H9 (cell line): ENCODE measurements at regions not wholly inside any gene's neighbourhood (a gene's known extent, or its start where the extent isn't known, plus 50 kb on each side); places are given as distances from the start of the nearest gene placed in this dataset.

Source experiments
- DNase-seq: peaks from one replicate; pipeline ENCODE4 v3.0.0-alpha.2; 2017
- H2AFZ ChIP-seq: one replicate; pipeline ENCODE4 v1.6.1; 2013; ENCODE audit warnings: mild to moderate bottlenecking, low read length, control low read depth, moderate library complexity
- H2AK5ac ChIP-seq: 2 replicates; pipeline ENCODE4 v1.6.1; 2013; ENCODE audit warnings: low read length, control low read depth, mixed read lengths; ENCODE audit not compliant: insufficient read length
- H2BK120ac ChIP-seq: one replicate; pipeline ENCODE4 v1.6.1; 2013; ENCODE audit warnings: low read depth, mild to moderate bottlenecking, low read length, control low read depth, inconsistent platforms; ENCODE audit not compliant: poor library complexity, severe bottlenecking
- H2BK12ac ChIP-seq: 2 replicates; pipeline ENCODE4 v1.6.1; 2013; ENCODE audit warnings: low read length, control low read depth, mixed read lengths, low read depth; ENCODE audit not compliant: insufficient read length
- H2BK15ac ChIP-seq: 2 replicates; pipeline ENCODE4 v1.6.1; 2013; ENCODE audit warnings: low read depth, low read length, control low read depth
- H2BK20ac ChIP-seq: one replicate; pipeline ENCODE4 v1.6.1; 2013; ENCODE audit warnings: low read depth, mild to moderate bottlenecking, low read length, control low read depth, inconsistent platforms; ENCODE audit not compliant: poor library complexity, severe bottlenecking
- H2BK5ac ChIP-seq: 2 replicates; pipeline ENCODE4 v1.6.1; 2013; ENCODE audit warnings: low read length, control low read depth, mixed read lengths; ENCODE audit not compliant: insufficient read length
- H3K14ac ChIP-seq: 2 replicates; pipeline ENCODE4 v1.6.1; 2013; ENCODE audit warnings: low read length, control low read depth; ENCODE audit not compliant: insufficient read depth
- H3K18ac ChIP-seq: 2 replicates; pipeline ENCODE4 v1.6.1; 2013; ENCODE audit warnings: low read depth, mild to moderate bottlenecking, mixed read lengths, low read length, control low read depth; ENCODE audit not compliant: insufficient read length
- H3K23ac ChIP-seq: 2 replicates; pipeline ENCODE4 v1.6.1; 2013; ENCODE audit warnings: low read length, control low read depth, mixed read lengths, low read depth; ENCODE audit not compliant: insufficient read length
- H3K23me2 ChIP-seq: 2 replicates; pipeline ENCODE4 v1.6.1; 2013; ENCODE audit warnings: low read depth, mild to moderate bottlenecking, mixed read lengths, low read length, control low read depth; ENCODE audit not compliant: insufficient read length, poor library complexity, severe bottlenecking
- H3K27ac ChIP-seq: 2 replicates; pipeline ENCODE4 v1.5.1; 2013; ENCODE audit warnings: low read length, control low read depth, mixed read lengths, low read depth; ENCODE audit not compliant: insufficient read length
- H3K27me3 ChIP-seq: 2 replicates; pipeline ENCODE4 v1.6.1; 2013; ENCODE audit warnings: low read length, control low read depth, inconsistent platforms; ENCODE audit not compliant: insufficient read depth
- H3K4ac ChIP-seq: 2 replicates; pipeline ENCODE4 v1.6.1; 2013; ENCODE audit warnings: low read depth, mild to moderate bottlenecking, control low read depth, inconsistent platforms, low read length, moderate library complexity
- H3K4me1 ChIP-seq: 2 replicates; pipeline ENCODE4 v1.6.1; 2013; ENCODE audit warnings: low read length, control low read depth, inconsistent platforms; ENCODE audit not compliant: insufficient read depth
- H3K4me2 ChIP-seq: 2 replicates; pipeline ENCODE4 v1.6.1; 2013; ENCODE audit warnings: low read length, control low read depth, mixed read lengths; ENCODE audit not compliant: insufficient read length, insufficient read depth
- H3K56ac ChIP-seq: 2 replicates; pipeline ENCODE4 v1.6.1; 2013; ENCODE audit warnings: low read depth, mild to moderate bottlenecking, mixed read lengths, low read length, control low read depth; ENCODE audit not compliant: insufficient read length
- H3K79me1 ChIP-seq: 2 replicates; pipeline ENCODE4 v1.6.1; 2013; ENCODE audit warnings: low read depth, mild to moderate bottlenecking, moderate library complexity, low read length, control low read depth, inconsistent platforms; ENCODE audit not compliant: insufficient read depth, poor library complexity, severe bottlenecking
- H3K79me2 ChIP-seq: 2 replicates; pipeline ENCODE4 v1.6.1; 2013; ENCODE audit warnings: low read length, control low read depth, inconsistent platforms; ENCODE audit not compliant: insufficient read depth
- H3K9ac ChIP-seq: 2 replicates; pipeline ENCODE4 v1.6.1; 2013; ENCODE audit warnings: low read length, control low read depth, mixed read lengths; ENCODE audit not compliant: insufficient read length; ENCODE audit errors: extremely low read depth
- H3K9me3 ChIP-seq: one replicate; pipeline ENCODE4 v1.6.1; 2013; ENCODE audit warnings: low read depth, low read length, inconsistent platforms; ENCODE audit not compliant: control insufficient read depth
- H3T11ph ChIP-seq: one replicate; pipeline ENCODE4 v1.6.1; 2013; ENCODE audit warnings: mild to moderate bottlenecking, low read length, control low read depth, inconsistent platforms
- H4K20me1 ChIP-seq: one replicate; pipeline ENCODE4 v1.6.1; 2013; ENCODE audit not compliant: control insufficient read depth, insufficient read length, insufficient read depth
- H4K5ac ChIP-seq: 2 replicates; pipeline ENCODE4 v1.6.1; 2013; ENCODE audit warnings: low read depth, mild to moderate bottlenecking, mixed read lengths, low read length, control low read depth; ENCODE audit not compliant: insufficient read length
- H4K8ac ChIP-seq: replicated peaks from 2 replicates; pipeline ENCODE4 v1.6.1; 2013; ENCODE audit warnings: low read length, control low read depth, mixed read lengths, low read depth; ENCODE audit not compliant: insufficient read length
- H4K91ac ChIP-seq: 2 replicates; pipeline ENCODE4 v1.6.1; 2013; ENCODE audit warnings: low read depth, mild to moderate bottlenecking, moderate library complexity, mixed read lengths, low read length, control low read depth; ENCODE audit not compliant: insufficient read length
- H3K27ac Mint-ChIP-seq, 3 experiments: 2 replicates in 2 of 3; 3 replicates in 1 of 3; pipeline ENCODE4 v1.8.0; 2020 to 2021; ENCODE audit warnings: mixed read lengths in 3 of 3, mild to moderate bottlenecking in 1 of 3, moderate library complexity in 1 of 3
- H3K27me3 Mint-ChIP-seq: 2 replicates; pipeline ENCODE4 v1.8.0; 2021; ENCODE audit warnings: low read depth, mild to moderate bottlenecking, moderate library complexity, mixed read lengths
- H3K36me3 Mint-ChIP-seq, 3 experiments: 2 replicates in 2 of 3; 3 replicates in 1 of 3; pipeline ENCODE4 v1.8.0; 2020 to 2021; ENCODE audit warnings: low read depth in 3 of 3, mixed read lengths in 3 of 3; ENCODE audit not compliant: insufficient read depth in 1 of 3
- H3K4me1 Mint-ChIP-seq, 2 experiments: 2 replicates each; pipeline ENCODE4 v1.8.0; 2020; ENCODE audit warnings: mixed read lengths in 2 of 2
- H3K4me3 Mint-ChIP-seq, 2 experiments: 2 replicates in 1 of 2; 3 replicates in 1 of 2; pipeline ENCODE4 v1.8.0; 2020 to 2021; ENCODE audit warnings: mild to moderate bottlenecking in 2 of 2, mixed read lengths in 2 of 2, moderate library complexity in 1 of 2
- H3K9me3 Mint-ChIP-seq, 2 experiments: 2 replicates in 1 of 2; 3 replicates in 1 of 2; pipeline ENCODE4 v1.8.0; 2020; ENCODE audit warnings: mild to moderate bottlenecking in 2 of 2, mixed read lengths in 2 of 2, moderate library complexity in 1 of 2
- WGBS: extraction: QIAGEN DNeasy Blood & Tissue Kit; methylation state at CpG from one replicate; pipeline ENCODE4 v1.1.7; 2013; ENCODE audit warnings: missing lambda C conversion rate, low lambda C conversion rate, mixed read lengths; ENCODE audit not compliant: insufficient read length; ENCODE audit errors: extremely low coverage; 5-methylcytosine and 5-hydroxymethylcytosine counted together
- TF ChIP-seq, protein P1 (sequence below): fragments of 200-600 bp; sonication (generic); conservative IDR thresholded peaks from 3 replicates; pipeline ENCODE4 v1.8.0; 2021; ENCODE audit warnings: antibody characterized with exemption, mild to moderate bottlenecking

DNA sequence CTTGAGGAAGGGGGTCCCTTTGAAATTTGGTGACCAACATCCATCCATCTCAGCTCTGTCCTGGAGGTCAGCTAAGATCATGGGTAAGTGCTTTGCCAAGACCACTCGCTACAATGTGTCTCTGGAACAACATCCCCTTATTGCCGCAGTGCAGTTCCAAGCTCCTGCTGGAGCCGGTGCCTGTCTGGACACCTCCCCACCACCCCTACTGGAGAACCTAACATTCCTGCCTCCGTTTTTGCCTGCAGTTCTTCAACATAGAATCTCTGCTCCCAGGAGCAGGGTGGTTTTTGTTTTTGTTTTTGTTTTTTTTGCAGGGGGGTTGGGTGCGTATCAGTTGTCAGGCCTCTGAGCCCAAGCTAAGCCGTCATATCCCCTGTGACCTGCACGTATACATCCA lies 51.2 kb upstream of the FXYD4 start:
- no peak overlapping the region for H2BK12ac ChIP-seq
- H3K9ac ChIP-seq, result no peak overlapping the region
- no peak overlapping the region for H2BK15ac ChIP-seq
- no peak overlapping the region for H2AK5ac ChIP-seq
- WGBS, result no CpG with 5 or more reads among the region's 7 CpGs
- H4K20me1 ChIP-seq, result no peaks in the 10 kb centered on the region
- H3K79me2 ChIP-seq, result no peaks in the 10 kb centered on the region
- H3K79me1 ChIP-seq, result no peaks in the 10 kb centered on the region
- TF ChIP-seq, protein P1, sequence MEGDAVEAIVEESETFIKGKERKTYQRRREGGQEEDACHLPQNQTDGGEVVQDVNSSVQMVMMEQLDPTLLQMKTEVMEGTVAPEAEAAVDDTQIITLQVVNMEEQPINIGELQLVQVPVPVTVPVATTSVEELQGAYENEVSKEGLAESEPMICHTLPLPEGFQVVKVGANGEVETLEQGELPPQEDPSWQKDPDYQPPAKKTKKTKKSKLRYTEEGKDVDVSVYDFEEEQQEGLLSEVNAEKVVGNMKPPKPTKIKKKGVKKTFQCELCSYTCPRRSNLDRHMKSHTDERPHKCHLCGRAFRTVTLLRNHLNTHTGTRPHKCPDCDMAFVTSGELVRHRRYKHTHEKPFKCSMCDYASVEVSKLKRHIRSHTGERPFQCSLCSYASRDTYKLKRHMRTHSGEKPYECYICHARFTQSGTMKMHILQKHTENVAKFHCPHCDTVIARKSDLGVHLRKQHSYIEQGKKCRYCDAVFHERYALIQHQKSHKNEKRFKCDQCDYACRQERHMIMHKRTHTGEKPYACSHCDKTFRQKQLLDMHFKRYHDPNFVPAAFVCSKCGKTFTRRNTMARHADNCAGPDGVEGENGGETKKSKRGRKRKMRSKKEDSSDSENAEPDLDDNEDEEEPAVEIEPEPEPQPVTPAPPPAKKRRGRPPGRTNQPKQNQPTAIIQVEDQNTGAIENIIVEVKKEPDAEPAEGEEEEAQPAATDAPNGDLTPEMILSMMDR, result no peak
- H3K4me2 ChIP-seq, result no peak overlapping the region
- Mint-ChIP-seq H3K27ac (no peak overlapping the region), H3K4me1 (peaks cover 59 to 66% of the 10 kb centered on the region in 2 experiments), H3K27me3 (peaks cover 6% of the 10 kb centered on the region), H3K9me3 (no peaks in the 10 kb centered on the region), H3K4me3 (no peak overlapping the region), H3K36me3 (no peaks in the 10 kb centered on the region)
- H2BK20ac ChIP-seq, result no peak overlapping the region
- no peaks in the 10 kb centered on the region for H3K9me3 ChIP-seq
- H3K56ac ChIP-seq, result no peak overlapping the region
- H3K18ac ChIP-seq, result no peak overlapping the region
- H3K27ac ChIP-seq, result no peak overlapping the region
- H4K5ac ChIP-seq, result no peak overlapping the region
- no peak overlapping the region for H3K4ac ChIP-seq
- H3T11ph ChIP-seq, result no peak overlapping the region
- no peak overlapping the region for H3K23ac ChIP-seq
- H3K23me2 ChIP-seq, result no peaks in the 10 kb centered on the region
- DNase-seq, result no peak
- H2BK5ac ChIP-seq, result no peak overlapping the region
- no peak overlapping the region for H2BK120ac ChIP-seq
- no peak overlapping the region; the same call in 1 of the 2 replicates for H3K14ac ChIP-seq
- no peaks in the 10 kb centered on the region for H3K27me3 ChIP-seq
- no peak overlapping the region for H4K8ac ChIP-seq
- H4K91ac ChIP-seq, result no peak overlapping the region
- H3K4me1 ChIP-seq, result no peaks in the 10 kb centered on the region; the same call in 1 of the 2 replicates
- H2AFZ ChIP-seq, result no peak overlapping the region
